K562 (cell line): ENCODE measurements at regions not wholly inside any gene's neighbourhood (a gene's known extent, or its start where the extent isn't known, plus 50 kb on each side); places are given as distances from the start of the nearest gene placed in this dataset.

ENCODE experiments used
- ATAC-seq: fragments of 200-7000 bp; cut with Tn5 transposase; 3 replicates; pipeline ENCODE4 v1.9.1; 2020; ENCODE audit warnings: moderate library complexity
- BruUV-seq: library from RNA; stranded (reverse); fragments of 400-500 nt; replicated peaks from 2 replicates; lab custom pipeline; 2021; lab: Mats Ljungman, UMichigan
- CTCF ChIA-PET: fragments of 300-600 bp; formaldehyde crosslinking; extraction: SDS; loops from one replicate; lab custom pipeline; 2021; ENCODE audit warnings: low intra/inter-chr PET ratio; lab: Yijun Ruan, JAX
- POLR2A ChIA-PET: fragments of 300-600, 350-650 bp; sonication (Branson Sonifier 250); formaldehyde crosslinking; extraction: SDS; loops from one replicate; lab custom pipeline; 2021; ENCODE audit warnings: antibody characterized with exemption, inconsistent platforms; lab: Yijun Ruan, JAX
- DNase-seq, 4 experiments: peaks; one replicate each; pipeline versions ENCODE4 v3.0.0 to v3.0.0-alpha.2; 2011 to 2018; ENCODE audit warnings: low spot score in 3 of 4, mixed read lengths in 3 of 4; ENCODE audit errors: extremely low read depth in 1 of 4
- FAIRE-seq: peaks from 2 replicates; lab custom pipeline; 2011; peaks lifted over from hg19 to GRCh38; lab: Jason Lieb, UNC
- H2AFZ ChIP-seq: 2 replicates; pipeline ENCODE4 v1.6.0; 2011; ENCODE audit warnings: low read depth, low read length, control low read depth, inconsistent platforms
- H3K27ac ChIP-seq: fragments of 200-600 bp; 3 replicates; pipeline ENCODE4 v1.8.0; 2011; ENCODE audit warnings: low read depth, mild to moderate bottlenecking, control low read depth, inconsistent platforms, low read length, moderate library complexity, mixed read lengths; ENCODE audit errors: extremely low read depth
- H3K27me3 ChIP-seq, 2 experiments: fragments of 300-600 bp in 1 of 2; 2 replicates in 1 of 2; 3 replicates in 1 of 2; pipeline versions ENCODE4 v1.6.0 to v1.8.0; 2011; ENCODE audit warnings: inconsistent platforms in 2 of 2, low read length in 2 of 2, mild to moderate bottlenecking in 1 of 2, mixed read lengths in 1 of 2, moderate library complexity in 1 of 2; ENCODE audit not compliant: control insufficient read depth in 2 of 2, insufficient read depth in 2 of 2
- H3K36me3 ChIP-seq: fragments of 300-600 bp; 3 replicates; pipeline ENCODE4 v1.8.0; 2011; ENCODE audit warnings: mild to moderate bottlenecking, low read length, inconsistent platforms; ENCODE audit not compliant: control insufficient read depth, insufficient read depth
- H3K4me1 ChIP-seq, 2 experiments: fragments of 200-600 bp in 1 of 2; replicated peaks in 1 of 2; 2 replicates in 1 of 2; 3 replicates in 1 of 2; pipeline versions ENCODE4 v1.5.1 to v1.8.0; 2011; ENCODE audit warnings: inconsistent platforms in 2 of 2, low read length in 2 of 2, mild to moderate bottlenecking in 1 of 2, mixed read lengths in 1 of 2, moderate library complexity in 1 of 2; ENCODE audit not compliant: control insufficient read depth in 2 of 2, insufficient read depth in 2 of 2
- H3K4me2 ChIP-seq: 2 replicates; pipeline ENCODE4 v1.6.1; 2011; ENCODE audit warnings: low read length, control low read depth, inconsistent platforms, mixed read lengths; ENCODE audit not compliant: insufficient read depth
- H3K4me3 ChIP-seq: fragments of 200-600 bp; sonication (generic), shearing (Covaris generic); 2 replicates; pipeline ENCODE4 v1.5.1; 2016; ENCODE audit warnings: control low read depth, inconsistent platforms
- H3K79me2 ChIP-seq: fragments of 200-600 bp; 3 replicates; pipeline ENCODE4 v1.8.0; 2011; ENCODE audit warnings: low read length, inconsistent platforms; ENCODE audit not compliant: control insufficient read depth, insufficient read depth
- H3K9ac ChIP-seq, 2 experiments: 2 replicates each; pipeline versions ENCODE4 v1.6.0 to v1.6.1; 2011; ENCODE audit warnings: low read depth in 2 of 2, low read length in 2 of 2, control low read depth in 1 of 2, inconsistent platforms in 1 of 2, mild to moderate bottlenecking in 1 of 2, mixed read lengths in 1 of 2; ENCODE audit not compliant: insufficient read depth in 1 of 2
- H3K9me1 ChIP-seq: one replicate; pipeline ENCODE4 v1.6.0; 2011; ENCODE audit warnings: inconsistent platforms, mild to moderate bottlenecking, low read length, moderate library complexity; ENCODE audit not compliant: control insufficient read depth, insufficient read depth
- H3K9me3 ChIP-seq: replicated peaks from 2 replicates; pipeline ENCODE4 v1.5.1; 2011; ENCODE audit warnings: low read depth, low read length, inconsistent platforms; ENCODE audit not compliant: control insufficient read depth, insufficient read depth
- H4K20me1 ChIP-seq: replicated peaks from 2 replicates; pipeline ENCODE4 v1.6.1; 2011; ENCODE audit warnings: low read length, inconsistent platforms, mixed read lengths; ENCODE audit not compliant: control insufficient read depth, insufficient read depth
- IFI16 ChIP-seq: fragments of 250-450 bp; sonication (Bioruptor Pico); IDR thresholded peaks from 2 replicates; pipeline ENCODE4 v2.1.2; 2022; ENCODE audit warnings: mild to moderate bottlenecking, inconsistent platforms
- RUNX1 ChIP-seq: sonication (generic); IDR thresholded peaks from 2 replicates; pipeline ENCODE4 v1.6.1; 2016; ENCODE audit warnings: antibody characterized with exemption, low read depth
- SLC30A9 ChIP-seq: fragments of 250-450 bp; sonication (Bioruptor Pico); IDR thresholded peaks from 2 replicates; pipeline ENCODE4 v1.8.0; 2022; ENCODE audit warnings: mild to moderate bottlenecking, moderate library complexity
- ZBTB40 ChIP-seq, 2 experiments: fragments of 450-650 bp in 1 of 2; sonication (generic) in 1 of 2; formaldehyde crosslinking in 1 of 2; IDR thresholded peaks; 2 replicates each; pipeline versions ENCODE4 v1.7.1 to v1.9.0; 2016 to 2022; ENCODE audit warnings: inconsistent platforms in 1 of 2, mild to moderate bottlenecking in 1 of 2, missing genetic modification reagents in 1 of 2
- WGBS: fragments of 100-300 bp; shearing (Covaris generic); methylation state at CpG from one replicate; pipeline ENCODE4 v1.1.6; 2016; ENCODE audit warnings: low coverage, mixed read lengths; ENCODE audit not compliant: insufficient coverage; ENCODE audit errors: missing lambda C conversion rate; 5-methylcytosine and 5-hydroxymethylcytosine counted together
- in situ Hi-C: fragments of 300-500 bp; cut with MboI; formaldehyde crosslinking; loops from 4 replicates; pipeline ENCODE4 v1.15.0; 2018; ENCODE audit warnings: inconsistent platforms, mixed read lengths
- intact Hi-C: fragments of 100-400 bp; cut with micrococcal nuclease; formaldehyde crosslinking; loops from 2 replicates; pipeline ENCODE4 v1.14.2; 2022

GRCh38 chr3:72573051-72573450, 275.2 kb downstream of the SHQ1 start:
- H3K79me2 ChIP-seq, result no peaks in the 10 kb centered on the region
- no peak overlapping the region for H3K27ac ChIP-seq
- H3K36me3 ChIP-seq, result no peaks in the 10 kb centered on the region
- no peak overlapping the region for H3K4me3 ChIP-seq
- DNase-seq, result no peak
- ChIA-PET POLR2A (no interaction called here), CTCF (no interaction called here)
- in situ Hi-C loops (no loop called here), intact Hi-C loops (no loop called here)
- H2AFZ ChIP-seq, result peak overlapping the region; percentile 14; the same call in 1 of the 2 replicates
- no TSS peak for BruUV-seq
- TF ChIP-seq ZBTB40 (IDR thresholded peaks at IDR 0.05) (no peak), ZBTB40 (CRISPR knock-in tag; IDR thresholded peaks at IDR 0.05) (no peak), RUNX1 (no peak), SLC30A9 (CRISPR knock-in tag) (no peak), IFI16 (CRISPR knock-in tag) (no peak)
- H3K27me3 ChIP-seq, result no peaks in the 10 kb centered on the region
- no peak for FAIRE-seq
- 84% methylated on average over 13 of the region's 13 CpGs for WGBS
- H3K9me3 ChIP-seq, result no peaks in the 10 kb centered on the region
- no peak overlapping the region for H3K9ac ChIP-seq
- no peaks in the 10 kb centered on the region for H4K20me1 ChIP-seq
- no peak overlapping the region for H3K4me2 ChIP-seq
- H3K9me1 ChIP-seq, result no peaks in the 10 kb centered on the region
- peaks cover 4 to 14% of the 10 kb centered on the region in 2 experiments; a peak in 3 of 5 replicates for H3K4me1 ChIP-seq
- no peak for ATAC-seq
